Left kidney (tissue), 1 donor: ENCODE measurements at regions not wholly inside any gene's neighbourhood (a gene's known extent, or its start where the extent isn't known, plus 50 kb on each side); places are given as distances from the start of the nearest gene placed in this dataset.

Experiments used
- DNase-seq: peaks from one replicate; pipeline ENCODE4 v3.0.0-alpha.2; 2013

DNA sequence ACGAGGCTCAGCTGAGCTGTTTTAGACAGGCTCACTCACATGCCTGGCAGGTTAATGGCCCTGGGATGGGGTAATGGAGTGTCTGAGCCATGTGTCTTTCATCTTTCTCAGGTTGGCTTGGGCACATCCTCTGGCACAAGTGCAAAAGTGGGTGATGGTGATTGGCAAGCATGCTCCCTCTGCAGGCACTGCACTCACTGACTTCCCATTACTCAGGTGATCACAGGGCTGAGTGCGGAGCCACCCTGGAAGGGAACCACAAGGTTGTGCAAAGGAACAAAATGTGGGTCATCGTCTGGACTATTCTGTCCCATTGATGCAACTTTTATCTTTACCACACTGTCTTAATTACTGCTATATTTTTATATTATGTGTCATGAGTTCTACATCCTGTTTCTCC is 244.1 kb upstream of the AKR1E2 start:
- no peak for DNase-seq

DNA sequence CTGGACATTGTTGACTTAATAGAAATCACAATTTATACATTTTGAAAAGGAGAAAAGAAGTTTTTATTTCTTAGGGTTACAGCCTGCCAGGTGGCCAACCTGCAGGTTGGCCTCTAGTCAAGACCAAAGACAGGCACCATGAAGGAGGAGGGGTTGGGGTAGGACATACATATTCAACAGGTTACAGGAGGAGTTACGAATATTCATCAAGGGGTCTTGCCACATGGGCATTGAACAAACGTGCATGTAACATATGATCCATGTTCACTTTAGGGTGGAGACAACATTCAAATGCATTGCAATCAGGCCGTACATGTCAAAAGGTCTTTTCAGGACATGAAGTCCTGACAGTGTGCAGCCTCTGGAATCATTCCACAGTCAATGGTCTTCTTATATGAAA is 246.2 kb upstream of the AKR1E2 start:
- DNase-seq: no peak

DNA sequence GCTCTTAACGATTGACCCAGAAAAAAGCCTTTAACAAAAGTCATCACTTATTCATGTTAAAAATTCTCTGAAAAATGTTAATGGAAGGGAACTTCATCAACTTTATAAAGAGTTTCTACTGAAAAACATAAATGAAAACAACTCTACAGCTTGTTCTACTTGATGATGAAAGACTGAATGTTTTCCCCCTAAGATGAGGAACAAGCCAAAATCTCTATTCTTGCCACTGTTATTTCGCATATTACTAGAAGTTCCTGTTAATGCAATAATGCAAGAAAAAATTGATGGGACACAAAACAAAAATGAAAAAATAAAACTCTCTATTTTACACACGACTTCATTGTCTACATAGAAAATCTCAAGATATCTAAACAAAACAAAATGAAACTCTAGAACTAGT is 249.8 kb upstream of the AKR1E2 start:
- no peak for DNase-seq

DNA sequence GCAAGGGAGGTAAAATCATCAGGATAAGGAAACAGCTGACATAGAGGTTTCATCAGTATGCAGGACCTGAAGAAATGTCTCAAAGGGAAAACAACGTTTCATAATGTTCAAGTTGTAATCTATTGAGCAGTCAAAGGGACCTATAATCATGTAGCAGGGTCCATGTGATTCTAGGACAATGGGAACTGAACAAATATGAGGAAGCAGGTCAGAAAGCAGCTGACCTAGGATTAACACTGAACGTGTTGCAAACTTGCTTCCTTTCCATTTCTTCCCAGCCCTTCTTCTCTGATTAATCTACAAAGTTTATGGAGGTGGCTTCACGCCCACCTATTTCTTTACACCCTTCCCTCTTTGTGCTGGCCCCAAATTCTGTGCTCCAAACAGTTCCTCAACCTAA is 256.9 kb upstream of the AKR1E2 start:
- DNase-seq: no peak

DNA sequence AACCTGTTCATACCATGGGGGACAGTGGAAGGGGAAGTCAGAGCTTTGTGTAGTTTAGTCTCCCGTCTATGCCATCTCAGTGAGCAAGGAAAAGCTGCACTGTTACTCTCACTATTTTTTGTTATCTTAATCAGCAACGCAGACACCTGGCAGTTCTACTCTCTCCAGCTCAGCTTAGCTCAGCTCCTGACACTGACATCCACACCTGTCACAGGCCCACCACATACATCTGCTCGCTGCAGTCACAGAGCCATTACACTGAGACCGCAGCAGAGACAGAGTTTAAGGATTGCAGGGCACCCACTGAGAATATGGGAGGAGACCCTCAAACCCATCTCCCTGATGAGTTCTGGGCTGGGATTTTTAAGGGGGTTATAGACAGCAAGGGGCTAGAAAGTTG is 257.3 kb upstream of the AKR1E2 start:
- DNase-seq: no peak

DNA sequence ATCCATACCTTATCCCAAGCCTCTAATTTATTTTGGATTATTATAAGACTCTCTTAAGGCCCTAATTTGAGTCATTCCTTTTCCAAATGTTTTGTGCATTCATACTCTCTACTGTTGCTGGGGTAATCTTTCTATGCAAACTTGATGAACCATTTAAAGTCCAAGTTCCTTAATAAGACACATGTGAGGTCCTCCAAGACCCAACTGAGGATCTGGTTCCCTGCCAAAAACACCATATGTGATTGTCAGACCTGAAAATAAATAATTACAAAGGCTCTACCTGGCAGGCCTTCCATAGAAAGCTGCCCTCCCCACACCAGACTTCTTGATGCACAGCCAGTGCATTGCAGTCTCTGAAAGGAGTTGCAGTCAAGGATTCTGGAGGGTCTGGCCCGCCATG is 257.9 kb upstream of the AKR1E2 start:
- no peak for DNase-seq

DNA sequence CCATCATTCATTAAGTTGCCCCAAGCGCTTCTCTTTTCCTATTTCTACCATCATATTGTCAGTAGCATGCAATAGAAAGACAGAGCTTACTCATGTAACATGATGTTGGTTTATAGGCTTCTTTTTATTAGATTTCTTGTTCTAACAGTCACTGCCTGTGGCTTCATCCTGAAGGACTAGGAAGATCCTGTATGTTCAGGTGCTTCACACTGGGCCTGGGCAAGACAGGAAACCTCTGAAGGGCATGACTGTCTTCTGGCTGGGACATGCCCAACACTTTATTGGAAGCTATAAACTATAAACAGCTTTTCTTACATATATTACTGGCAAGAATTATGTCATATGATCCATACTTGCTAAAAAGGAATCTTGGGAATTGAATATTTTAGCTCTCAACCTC is 258.4 kb upstream of the AKR1E2 start:
- no peak for DNase-seq

DNA sequence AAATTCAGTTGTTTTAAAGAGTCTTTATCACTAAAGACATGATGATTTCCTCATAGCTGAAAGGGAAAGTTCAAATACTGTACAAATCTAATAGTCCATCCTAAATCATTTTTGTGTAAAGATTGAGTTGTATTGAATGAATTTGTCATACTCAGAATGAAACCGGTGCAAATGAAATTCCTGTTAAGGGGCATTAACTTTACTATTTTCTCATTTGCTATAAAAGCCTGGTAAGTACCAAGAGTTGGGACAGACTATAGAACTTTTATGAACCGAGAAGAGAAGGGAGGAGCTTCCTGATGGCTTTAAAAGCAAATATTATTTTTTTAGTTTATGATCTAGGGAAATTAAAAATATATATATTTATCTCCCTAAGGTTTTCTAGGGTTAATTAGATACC is 260.0 kb upstream of the AKR1E2 start:
- DNase-seq: no peak

DNA sequence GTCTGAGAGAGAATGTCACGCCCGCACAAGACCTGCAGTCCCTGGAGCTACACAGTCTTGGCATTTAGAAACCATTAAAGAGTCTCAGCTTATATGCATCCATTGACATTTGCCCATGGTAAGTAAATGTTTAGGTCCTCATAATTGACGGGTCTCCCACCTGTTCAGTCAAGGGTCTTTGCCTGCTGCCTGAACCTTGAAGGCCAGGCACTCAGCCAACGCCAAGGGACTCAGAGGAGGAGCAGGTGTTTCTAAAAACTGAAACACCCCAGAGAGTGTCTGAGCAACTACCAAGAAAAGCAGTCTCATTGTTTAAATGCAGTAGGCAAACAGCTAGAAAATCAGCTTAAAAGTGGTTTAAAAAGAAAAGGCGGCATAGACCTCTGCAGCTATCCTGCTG is 264.7 kb upstream of the AKR1E2 start:
- no peak for DNase-seq

DNA sequence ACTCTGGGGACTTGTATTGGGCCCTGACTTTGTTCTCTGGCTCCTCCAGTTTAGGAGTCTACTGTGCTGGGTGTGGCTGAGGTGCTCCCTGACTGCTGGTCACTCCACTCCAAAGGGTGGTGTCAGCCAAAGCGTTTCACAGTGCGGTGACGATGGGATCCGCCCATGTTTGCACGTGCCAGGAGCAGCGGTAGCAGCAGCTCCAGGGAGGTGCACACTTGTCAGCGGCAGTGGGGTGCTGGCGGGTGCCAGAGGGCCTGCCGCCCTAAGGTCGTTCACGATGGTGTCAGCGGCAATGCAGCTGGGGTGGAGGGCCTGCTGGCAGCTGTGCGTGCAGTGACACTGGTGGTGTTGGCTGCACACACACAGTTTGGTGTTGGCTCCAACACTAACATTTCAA is 268.5 kb upstream of the AKR1E2 start:
- no peak for DNase-seq

DNA sequence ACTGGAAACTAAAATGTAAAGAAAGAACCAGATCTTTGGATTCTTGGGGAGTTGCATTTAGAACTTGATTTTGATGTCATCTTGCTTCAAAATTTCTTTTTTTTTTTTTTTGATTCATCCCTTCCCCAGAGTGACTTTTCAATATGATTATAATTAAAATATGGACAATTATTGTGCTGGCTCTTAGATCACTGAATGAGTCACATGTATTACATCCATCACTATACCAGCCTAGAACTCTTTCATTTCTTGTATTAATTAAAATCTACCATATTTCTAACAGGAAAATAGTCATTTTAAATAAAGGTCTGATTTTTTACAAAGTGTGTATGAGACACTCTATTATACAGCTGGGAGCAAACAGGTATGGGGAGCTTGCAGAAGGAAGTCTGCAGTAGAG is 269.5 kb upstream of the AKR1E2 start:
- no peak for DNase-seq

DNA sequence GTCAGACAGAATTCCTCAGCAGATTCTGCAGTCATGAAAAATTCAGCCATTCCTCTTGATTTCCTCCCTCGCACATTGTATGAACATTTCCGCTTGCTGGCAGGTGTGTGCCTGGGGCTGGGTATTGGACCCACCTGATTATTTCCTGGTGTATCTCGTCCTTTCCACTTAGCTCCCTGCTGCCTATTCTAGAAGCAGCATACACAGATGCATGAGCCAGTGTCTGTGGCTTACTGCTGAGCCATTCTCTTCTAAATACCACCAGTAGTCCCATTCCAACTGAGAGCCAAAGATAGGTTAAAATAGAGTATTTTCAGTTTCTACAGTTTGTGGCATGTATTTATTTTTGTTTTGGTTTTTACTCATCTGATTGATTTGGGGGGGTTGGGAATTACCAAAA is 270.1 kb upstream of the AKR1E2 start:
- no peak for DNase-seq

DNA sequence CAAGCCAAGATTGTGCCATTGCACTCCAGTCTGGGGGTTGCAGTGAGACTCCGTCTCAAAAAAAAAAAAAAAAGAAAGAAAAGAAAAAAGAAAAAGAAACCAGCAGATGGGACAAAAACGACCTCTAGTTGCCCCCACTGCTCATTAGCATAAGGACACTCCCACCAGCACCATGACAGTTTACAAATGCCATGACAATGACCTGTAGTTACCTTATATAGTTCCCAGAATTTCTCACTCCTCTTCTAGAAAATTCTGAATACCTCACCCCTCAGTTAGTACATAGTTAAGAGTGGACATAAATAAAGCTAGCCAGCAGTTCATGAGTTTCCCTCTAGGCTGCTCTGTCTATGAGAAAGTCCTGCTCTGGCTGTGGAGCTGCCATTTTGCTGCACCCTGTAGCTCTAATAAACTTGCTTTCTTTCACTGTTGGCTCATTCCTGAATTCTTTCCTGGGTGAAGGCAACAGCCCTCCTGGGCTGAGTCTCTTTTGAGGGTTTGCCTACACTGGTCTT is 276.8 kb upstream of the AKR1E2 start:
- DNase-seq: no peak

DNA sequence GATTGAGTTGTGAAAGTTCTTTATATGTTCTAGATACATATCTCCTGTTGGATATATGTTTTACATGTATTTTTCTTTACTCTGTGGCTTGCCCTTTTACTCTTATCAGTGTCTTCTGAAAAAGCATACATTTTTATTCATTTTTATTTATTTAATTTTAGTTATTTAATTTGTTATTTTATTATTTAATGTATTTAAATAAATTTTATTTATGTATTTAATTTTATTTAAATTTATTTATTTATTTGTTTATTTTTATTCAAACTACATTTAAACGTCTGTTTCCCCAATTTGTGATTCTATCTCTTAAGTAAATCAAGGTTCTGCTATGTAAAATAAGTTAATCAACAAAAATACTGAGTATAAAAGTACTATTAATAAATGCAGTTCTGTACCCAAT is 279.1 kb upstream of the AKR1E2 start:
- DNase-seq: no peak

DNA sequence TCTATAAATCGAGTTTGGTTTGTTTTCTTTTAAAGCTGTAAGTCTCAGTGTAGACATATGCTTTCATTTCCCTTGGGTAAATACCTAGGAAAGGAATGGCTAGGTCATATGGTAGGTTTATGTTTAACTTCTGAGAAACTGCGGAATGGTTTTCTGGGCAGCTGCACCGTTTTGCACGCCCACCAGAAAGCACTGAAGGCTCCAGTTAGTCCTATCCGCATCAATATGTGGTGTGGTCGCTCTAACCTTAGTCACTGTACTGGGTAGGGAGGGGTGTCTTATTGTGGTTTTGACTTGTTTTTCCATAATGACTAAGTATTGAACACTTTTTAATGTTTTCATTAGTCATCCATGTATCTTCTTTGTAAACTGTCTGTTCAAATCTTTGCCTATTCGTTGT is 279.5 kb upstream of the AKR1E2 start:
- DNase-seq: no peak

DNA sequence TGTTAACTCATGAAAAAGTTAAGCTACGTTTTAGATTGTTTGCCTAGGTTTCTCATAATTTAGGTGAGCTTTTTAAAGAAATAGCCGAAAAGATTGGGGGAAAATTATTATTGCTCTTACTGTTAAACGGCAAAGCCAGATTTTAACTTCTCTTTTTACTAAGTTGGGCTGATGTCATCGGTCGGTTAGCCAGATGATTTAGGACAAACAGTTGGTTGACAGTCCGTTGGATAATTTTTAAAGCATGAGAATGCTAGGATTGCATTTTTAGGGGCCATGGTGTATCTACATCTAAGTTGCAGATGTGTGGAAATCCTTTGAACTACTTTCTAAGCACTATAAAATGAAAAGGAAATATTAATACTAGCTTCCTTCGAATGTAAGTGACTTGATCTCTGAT is 280.9 kb upstream of the AKR1E2 start:
- DNase-seq: no peak

DNA sequence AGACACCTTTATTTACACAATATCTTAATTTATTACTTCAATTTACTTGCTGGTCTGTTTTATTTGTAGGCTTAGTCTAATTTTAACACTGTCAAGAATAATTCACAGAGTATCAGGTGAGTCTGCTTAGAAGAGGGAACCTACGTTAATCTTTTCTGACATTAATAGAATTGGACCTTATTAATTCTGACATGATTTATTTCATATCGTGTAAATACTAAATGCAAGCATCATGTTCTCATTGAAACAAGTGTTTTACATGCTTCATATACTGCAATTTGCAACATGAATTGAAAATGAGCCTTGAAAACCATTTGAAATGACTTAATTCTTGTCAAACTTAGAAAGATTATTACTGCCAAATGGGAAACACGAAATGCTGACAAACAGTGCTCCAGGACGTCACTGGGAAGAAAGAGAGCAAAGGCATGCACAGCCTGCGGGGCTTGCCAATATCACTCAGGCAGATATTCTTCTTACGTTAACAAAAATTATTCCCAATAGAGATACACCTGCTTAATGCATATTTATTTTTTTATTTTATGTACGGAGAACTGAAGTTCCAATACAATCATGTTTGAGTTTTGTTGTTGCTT is 282.0 kb upstream of the AKR1E2 start:
- no peak for DNase-seq

DNA sequence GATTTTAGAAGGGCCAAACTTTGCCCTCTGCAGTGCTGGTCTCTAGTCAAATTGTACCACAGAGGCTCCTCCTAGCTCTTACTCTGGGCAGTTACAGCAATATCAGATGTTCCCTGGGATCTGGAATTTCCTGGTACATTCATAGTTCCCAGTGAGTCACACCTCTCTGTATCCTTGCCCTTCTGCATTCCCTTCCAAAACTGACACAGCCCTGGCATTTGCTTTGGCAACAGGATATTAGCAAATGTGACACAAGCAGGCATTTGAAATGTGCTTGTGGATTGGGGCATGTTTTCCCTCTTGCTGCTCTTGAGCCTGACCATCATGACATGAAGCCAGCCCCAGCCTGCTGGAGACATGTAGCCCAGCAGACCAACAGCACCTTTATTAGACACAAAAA is 284.7 kb upstream of the AKR1E2 start:
- no peak for DNase-seq

DNA sequence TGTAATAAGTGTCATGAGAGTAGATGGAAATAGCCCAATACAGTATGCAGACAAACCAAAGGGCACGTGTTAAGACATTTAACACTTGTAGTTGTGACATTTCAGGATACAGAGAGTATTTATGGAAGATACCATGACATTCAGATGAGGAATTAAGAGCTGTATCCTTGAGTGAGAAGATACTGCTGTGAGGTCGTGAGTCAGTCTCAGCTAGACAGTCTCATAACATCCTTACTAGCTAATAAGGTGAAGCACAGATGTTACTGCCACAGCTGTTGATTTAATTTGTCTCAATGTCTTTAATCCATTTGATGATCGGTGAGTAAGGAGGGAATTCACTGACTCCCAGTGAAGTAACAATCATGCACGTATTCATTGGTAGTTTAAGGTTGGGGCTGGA is 288.0 kb upstream of the AKR1E2 start:
- DNase-seq: no peak

DNA sequence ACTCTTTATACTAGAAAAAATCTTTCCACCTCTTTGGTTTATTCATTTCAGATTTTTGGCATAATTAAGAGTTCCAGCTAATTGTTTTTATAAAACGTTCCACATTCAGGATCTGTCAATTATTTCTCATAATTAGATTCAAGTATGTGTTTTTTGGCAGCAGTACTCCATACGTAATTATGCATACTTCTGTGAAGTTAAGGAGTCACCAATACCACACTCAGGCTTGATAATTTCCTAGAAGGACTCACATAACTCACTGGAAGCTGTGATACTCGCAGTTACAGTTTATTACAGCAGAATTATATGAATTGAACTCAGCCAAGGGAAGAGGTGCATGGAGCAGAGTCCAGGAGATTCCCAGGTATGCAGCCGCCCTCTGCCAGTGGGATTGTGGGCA is 290.5 kb upstream of the AKR1E2 start:
- no peak for DNase-seq

DNA sequence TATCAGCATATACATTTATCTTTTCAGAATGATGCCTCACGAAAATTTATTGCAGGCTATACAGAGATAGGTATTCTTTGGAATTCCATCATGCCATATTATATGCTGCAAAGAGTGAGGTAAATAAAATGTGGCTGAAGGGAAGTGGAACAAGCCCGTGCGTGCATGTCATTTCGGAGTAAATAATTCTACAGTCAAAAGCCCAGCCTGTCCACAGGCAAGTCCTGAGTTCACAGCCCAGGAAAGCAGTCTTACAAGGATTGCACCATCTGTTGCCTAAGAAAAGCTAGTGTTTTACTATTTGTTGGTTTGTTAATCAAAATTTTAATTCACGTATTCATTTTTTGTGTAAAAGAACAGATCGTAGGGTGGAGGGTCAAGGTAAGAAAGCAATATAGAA is 292.4 kb upstream of the AKR1E2 start:
- DNase-seq: no peak

DNA sequence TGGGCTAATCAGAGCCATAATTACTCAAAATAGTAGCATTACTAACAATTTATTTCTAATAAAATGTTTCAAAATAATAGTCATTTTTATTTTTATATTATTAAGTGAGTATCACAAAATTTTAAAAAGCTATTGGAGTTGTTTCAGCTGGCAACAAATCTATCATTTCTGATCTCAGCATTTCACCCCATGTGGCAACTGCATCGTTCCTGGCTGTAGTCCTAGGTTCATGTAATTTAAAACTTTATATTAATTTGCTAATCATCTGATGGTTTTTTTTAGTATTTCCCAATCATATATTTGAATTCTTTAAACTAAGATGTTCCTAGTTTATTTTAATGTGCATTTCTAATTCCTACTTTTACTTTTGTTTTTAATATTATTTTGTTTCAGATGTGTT is 293.0 kb upstream of the AKR1E2 start:
- DNase-seq: no peak

DNA sequence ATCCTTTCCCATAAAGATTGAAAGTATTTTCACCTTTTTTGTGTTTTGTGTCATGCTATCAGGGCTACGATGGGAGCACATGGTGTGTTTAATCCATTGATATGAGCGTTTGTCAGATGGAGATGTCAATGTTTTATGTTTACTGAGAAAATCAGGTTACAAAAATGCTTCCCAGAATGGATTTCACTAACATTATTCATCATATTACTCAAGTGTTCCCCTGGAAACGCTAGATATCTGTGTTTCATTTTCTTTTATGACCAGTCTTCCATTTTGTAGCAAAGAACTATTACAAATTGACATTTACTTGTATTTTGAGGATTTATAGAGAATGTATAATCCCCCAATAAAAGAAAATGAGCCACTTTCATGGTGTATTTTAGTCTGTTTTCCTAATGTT is 293.5 kb upstream of the AKR1E2 start:
- no peak for DNase-seq

DNA sequence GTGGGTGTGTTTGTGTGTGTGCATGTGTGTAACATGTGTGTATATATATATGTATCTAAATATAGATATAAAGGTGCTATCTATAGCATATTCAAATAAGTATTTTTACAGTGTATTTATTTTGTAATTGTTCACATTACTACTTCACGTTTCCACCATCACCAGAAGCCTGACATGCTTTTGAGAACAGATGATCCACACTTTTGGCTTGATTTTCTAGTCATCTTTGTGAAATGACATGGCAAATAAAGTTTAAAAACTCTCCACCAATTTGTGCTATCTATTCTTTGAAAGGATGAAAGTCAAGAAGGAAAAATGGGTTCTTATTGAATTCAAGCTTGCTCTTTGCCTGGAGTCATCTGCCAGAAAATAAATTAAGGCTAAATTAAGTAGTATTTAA is 294.0 kb upstream of the AKR1E2 start:
- no peak for DNase-seq

DNA sequence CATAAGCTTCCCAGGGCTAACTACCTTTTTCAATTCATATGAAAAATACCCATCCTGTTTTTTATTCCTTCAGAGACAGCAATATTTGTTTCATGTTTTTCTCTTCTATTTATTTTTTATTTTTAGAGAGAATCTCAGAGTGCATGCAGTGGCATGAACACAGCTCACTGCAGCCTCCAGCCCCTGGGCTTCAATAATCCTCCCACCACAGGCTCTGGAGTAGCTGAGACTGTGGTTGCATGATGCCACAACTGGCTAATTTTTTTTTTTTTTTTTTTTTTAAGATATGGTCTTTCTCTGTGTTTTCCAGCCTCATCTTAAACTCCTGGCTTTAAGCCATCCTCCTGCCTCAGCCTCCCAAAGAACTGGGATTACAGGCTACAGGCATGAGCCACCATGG is 296.7 kb upstream of the AKR1E2 start:
- no peak for DNase-seq
